Hepatocyte (in vitro differentiated cells): ENCODE measurements at regions not wholly inside any gene's neighbourhood (a gene's known extent, or its start where the extent isn't known, plus 50 kb on each side); places are given as distances from the start of the nearest gene placed in this dataset.

Experiments
- CTCF ChIP-seq: fragments of 200-600 bp; sonication (generic); IDR thresholded peaks from 2 replicates; pipeline ENCODE4 v1.5.1; 2016; ENCODE audit warnings: antibody characterized with exemption, mild to moderate bottlenecking; ENCODE audit not compliant: poor library complexity
- EZH2 ChIP-seq: fragments of 200-600 bp; sonication (generic); IDR thresholded peaks from 2 replicates; pipeline ENCODE4 v1.6.1; 2016; ENCODE audit warnings: antibody characterized with exemption, mild to moderate bottlenecking, borderline replicate concordance
- EZH2phosphoT487 ChIP-seq: fragments of 200-600 bp; sonication (generic); IDR thresholded peaks from one replicate; pipeline ENCODE4 v1.6.1; 2018; ENCODE audit warnings: antibody characterized with exemption, mild to moderate bottlenecking, low read depth, moderate library complexity; ENCODE audit not compliant: unreplicated experiment, severe bottlenecking

GRCh38 chr3:188943591-188943990 is 228.2 kb upstream of the TPRG1 start:
- no peak for TF ChIP-seq CTCF
- TF ChIP-seq EZH2 = no peak
- TF ChIP-seq EZH2phosphoT487 = no peak
